Smooth muscle cell of the brain vasculature (primary cell): ENCODE measurements at regions not wholly inside any gene's neighbourhood (a gene's known extent, or its start where the extent isn't known, plus 50 kb on each side); places are given as distances from the start of the nearest gene placed in this dataset.

Source experiments
- DNase-seq: peaks from one replicate; pipeline ENCODE4 v3.0.0-alpha.2; 2012; ENCODE audit warnings: low read depth, low spot score

GRCh38 chr13:103839460-103839859 is 773.2 kb upstream of the SLC10A2 start:
- DNase-seq, result no peak

DNA sequence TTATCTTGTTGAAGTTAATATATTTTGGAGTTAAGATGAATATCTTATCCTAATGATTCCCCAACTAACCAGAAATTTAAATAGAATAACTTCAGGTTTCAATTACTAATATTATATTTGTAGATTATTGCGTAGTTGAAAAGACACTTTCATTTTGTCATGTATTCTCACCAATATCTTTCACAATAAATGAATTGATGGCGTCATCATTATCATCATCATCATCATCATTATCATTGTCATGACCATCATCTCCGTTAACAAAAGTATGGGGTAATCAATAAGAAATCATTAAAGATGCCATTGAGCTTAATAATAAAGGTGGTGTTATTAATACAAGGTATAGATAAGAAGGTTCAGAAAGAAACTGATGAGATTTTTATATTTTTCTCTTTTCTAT is 768.8 kb upstream of the SLC10A2 start:
- no peak for DNase-seq

DNA sequence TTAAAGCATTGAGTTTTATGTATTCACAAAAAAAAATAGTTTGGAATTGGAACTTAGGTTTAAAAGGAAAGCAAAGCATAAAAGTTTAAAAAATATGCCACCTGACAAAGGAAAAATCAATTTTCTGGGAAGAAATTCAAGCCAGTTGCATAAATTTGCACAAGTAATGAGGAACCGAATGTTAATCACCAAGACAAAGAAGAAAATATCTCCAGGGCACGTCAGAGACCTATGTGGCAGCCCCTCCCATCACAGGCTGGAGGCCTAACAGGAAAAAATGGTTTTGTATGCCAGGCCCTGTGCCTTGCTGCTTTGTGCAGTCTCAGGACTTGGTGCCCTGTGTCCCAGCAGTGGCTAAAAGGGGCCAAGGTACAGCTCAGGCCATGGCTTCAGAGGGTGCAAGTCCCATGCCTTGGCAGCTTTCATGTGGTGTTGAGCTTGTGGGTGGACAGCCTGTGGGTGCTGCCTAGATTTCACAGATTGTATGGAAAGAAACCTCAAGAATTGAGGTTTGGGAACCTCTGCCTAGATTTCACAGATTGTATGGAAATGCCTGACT is 767.2 kb upstream of the SLC10A2 start:
- DNase-seq, result no peak

DNA sequence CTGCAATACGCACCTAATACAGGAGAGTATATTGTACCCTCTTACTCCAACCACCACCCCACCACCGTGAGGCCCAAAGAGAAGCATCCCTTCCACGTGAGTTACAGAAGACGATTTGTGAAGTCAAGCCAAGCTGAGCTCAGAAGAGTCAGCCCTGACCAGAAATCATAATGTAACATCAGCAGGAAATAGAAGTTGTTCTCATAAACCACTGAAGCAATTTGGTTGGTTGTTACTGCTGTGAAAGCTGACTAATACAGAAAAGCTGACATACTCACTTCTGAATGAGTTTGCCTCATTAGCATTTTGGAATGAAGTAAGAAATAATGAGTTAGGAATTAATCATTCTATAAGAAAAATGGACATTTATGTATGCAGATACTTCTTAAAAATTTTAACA is 749.4 kb upstream of the SLC10A2 start:
- DNase-seq, result no peak

DNA sequence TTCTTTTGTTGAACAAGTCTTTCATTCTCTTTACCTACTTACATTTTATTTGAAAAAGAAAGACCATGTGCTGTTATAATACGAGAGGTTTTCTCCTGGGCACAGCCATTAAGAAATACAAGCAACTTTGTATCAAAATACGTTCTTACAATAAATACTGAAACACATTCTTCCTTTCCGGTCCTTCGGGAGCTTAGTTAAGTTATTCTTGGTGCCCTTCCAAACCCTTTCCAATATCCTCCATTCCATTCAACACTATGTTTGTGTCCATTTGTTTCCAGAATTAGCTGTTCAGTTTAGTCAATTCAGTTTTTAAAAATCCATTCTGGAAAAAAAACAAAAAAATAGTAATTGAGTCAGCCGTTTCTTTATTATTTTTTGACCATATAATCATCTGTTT is 746.8 kb upstream of the SLC10A2 start:
- DNase-seq, result no peak

GRCh38 chr13:103812558-103812957 is 746.3 kb upstream of the SLC10A2 start:
- DNase-seq, result no peak

DNA sequence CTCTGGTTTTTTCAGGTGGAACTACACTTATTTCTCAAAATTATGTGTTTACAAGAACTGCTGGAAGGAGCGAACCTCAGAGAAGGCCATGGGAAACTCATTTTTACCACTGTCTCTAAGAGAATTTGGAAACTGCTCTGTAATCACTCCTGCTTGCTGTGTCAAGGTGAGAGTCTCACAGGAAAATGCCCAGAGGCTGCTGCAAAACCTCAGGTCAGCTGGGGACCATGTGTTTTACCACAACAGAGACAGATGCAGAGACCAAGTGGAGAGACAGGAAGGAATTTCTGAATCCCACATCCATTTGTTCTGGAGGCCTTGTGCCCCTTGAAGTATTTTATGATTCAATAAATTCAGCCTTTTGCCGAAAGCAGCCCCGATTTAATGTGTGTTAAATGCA is 743.8 kb upstream of the SLC10A2 start:
- DNase-seq, result no peak

GRCh38 chr13:103805771-103806170 is 739.6 kb upstream of the SLC10A2 start:
- no peak for DNase-seq

DNA sequence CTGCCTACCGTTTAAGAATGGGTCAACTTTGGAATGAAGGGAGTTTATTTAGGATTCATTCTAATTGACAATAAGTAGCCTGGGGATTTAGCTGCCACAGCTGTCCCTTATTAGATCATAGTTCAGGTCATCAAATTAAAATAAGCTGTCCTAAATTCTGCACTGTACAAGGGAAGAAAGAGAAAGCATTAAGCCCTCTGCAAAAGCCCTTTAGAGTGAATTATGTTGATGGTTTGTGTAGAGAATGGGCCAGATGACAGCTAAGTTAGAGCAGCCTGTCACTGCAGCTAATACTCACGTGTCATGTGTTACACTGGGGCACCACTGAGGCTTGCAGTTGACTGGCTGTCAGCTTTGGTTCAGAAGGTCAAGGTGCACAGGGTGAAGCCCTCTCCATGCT is 737.1 kb upstream of the SLC10A2 start:
- no peak for DNase-seq

GRCh38 chr13:103799028-103799427 is 732.8 kb upstream of the SLC10A2 start:
- DNase-seq, result no peak

GRCh38 chr13:103795892-103796478 is 729.8 kb upstream of the SLC10A2 start:
- DNase-seq, result no peak

GRCh38 chr13:103794526-103794925 is 728.3 kb upstream of the SLC10A2 start:
- DNase-seq, result no peak

DNA sequence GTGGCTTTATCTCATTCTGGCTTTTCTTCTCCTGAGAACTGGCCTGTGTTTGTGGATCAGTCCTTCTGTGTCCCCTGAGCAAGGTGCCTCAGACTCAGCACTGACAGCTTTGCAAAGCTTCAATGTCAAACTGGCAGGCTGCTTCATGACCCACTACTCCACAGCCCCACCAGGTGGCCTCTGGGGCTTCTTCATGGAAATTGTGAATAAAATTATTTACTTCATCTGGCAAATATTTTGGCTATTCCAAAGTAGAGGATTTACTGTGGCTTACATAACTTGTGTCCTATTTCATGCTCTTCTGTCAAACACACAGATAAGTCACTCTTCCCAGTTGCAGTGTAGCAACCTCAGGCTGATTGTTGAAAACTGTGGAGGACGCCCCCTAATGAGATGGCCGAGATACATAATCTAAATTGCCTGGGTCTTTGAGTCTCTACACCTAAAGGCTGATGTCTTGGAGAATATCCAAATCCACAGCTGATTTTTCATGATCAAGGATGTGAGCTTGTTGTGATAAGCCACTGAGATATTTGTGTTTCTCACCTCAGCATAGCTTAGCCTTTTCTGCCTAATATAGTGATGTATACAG is 721.9 kb upstream of the SLC10A2 start:
- no peak for DNase-seq

DNA sequence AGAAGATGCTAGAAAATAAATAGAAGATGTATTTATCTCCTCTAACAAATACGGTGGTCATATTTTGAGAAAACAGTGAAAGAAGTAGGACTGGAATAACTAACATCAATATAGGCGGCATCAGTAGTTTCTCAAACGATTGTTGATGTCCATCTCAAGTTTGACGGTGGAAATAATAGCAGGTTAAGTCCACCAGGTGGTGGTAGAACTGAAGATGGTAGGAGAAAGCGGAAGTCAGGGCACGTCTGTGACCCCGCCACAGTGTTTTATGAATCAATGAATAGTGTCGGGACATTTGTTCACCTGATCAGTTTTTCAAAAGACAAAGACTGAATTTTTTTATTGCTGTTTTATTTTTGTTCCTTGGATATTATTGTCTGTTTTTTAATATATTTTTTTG is 706.4 kb upstream of the SLC10A2 start:
- DNase-seq, result no peak

- DNase-seq, result no peak
These were observed 696.3 kb upstream of the SLC10A2 start for GRCh38 chr13:103762523-103762922.

DNA sequence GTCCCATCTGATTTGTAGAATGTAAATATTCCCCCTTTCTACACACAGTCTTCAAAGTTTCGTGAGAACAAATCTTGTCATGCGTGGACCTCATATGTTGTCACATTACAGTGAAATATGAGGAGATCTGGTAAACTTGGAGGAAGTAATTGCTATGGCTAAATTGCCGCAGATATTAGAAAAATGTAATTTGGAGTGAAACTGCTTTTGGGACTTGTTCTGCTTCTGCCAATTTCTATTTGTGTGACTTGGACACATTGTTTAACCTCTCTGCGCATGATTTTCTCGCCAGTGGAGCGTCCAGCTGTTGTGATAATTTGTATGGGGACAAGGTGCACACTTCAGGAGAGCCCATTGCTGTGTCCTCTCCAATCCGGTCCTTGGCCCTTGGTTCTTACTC is 693.1 kb upstream of the SLC10A2 start:
- no peak for DNase-seq

- no peak for DNase-seq
These were observed 692.0 kb upstream of the SLC10A2 start for GRCh38 chr13:103758222-103758621.

GRCh38 chr13:103757361-103757760 is 691.1 kb upstream of the SLC10A2 start:
- DNase-seq, result no peak

GRCh38 chr13:103754783-103755182 is 688.6 kb upstream of the SLC10A2 start:
- DNase-seq, result no peak

DNA sequence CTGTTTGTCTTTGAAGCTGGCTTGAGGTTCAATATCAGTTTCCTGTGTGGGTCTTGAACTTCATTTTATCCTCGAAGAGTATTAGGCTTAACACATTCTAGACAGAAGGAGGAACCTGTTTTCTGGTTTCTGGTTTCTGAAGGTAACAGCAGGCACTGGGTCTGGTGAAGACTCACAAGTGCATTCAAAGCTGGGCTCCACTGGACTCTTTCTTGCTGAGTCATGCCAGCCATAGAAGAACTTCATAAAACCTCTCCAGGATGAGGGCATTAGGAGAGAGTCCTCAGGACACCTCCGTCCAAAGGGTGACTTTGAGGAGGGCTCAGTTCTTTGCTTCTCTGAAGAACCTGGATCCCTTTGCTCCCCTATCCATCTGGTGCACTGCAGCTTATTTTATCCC is 668.6 kb upstream of the SLC10A2 start:
- no peak for DNase-seq

DNA sequence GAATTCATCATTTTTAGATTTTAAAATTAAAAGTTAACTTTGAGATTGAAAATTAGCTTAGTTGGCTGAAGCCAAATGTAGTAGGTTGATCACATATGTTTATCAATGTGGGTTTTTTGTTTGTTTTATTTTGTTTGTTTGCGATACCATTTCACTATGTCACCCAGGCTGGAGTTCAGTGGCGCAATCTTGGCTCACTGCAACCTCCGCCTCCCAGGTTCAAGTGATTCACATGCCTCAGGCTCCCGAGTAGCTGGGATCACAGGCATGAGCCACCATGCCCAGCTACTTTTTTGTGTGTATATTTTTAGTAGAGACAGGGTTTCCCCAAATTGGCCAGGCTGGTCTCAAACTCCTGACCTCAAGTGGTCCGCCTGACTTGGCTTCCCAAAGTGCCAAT is 665.7 kb upstream of the SLC10A2 start:
- no peak for DNase-seq

DNA sequence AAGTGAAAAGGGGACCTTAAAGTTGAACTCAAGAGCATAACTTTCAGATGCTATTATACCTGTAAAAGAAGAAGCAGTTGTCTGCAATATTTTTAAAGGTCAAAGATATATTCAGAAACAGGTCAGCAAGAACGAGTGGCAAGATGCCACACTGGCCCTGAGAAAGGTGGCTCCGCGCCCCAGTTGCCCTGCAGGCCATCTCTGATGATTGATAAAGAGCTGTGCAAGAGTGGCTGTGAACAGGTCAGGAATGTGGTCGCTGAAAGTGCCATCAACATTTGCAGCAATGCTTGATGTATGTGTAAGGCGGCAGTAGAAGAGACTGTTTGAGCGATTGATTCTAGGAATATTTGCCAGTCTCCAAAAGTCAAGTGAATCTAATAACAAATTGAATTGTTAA is 664.2 kb upstream of the SLC10A2 start:
- no peak for DNase-seq

GRCh38 chr13:103726808-103727207 is 660.6 kb upstream of the SLC10A2 start:
- DNase-seq, result no peak

DNA sequence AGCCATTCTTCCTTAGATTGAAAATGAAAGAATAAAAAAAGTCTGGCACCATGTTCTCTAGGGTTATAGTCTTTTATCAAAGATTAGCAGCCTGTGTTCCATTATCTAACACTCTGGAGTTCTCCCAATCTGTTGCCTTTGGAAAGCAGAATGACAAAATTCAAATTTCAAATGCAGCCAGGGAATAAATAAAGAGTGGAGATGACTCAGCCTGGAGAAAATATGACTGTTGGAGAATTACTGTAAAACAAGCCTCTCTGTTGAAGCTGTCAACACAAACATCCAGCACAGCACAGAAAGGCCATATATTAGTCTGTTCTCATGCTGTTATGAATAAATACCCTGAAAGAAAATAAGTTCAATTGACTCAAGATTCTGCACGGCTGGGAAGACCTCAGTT is 650.5 kb upstream of the SLC10A2 start:
- no peak for DNase-seq
